Bone marrow (tissue), 2 donors: ENCODE measurements at regions not wholly inside any gene's neighbourhood (a gene's known extent, or its start where the extent isn't known, plus 50 kb on each side); places are given as distances from the start of the nearest gene placed in this dataset.

ENCODE experiments used
- DNase-seq, 2 donors: peaks; one replicate each; lab custom pipeline; 2025; lab: John Stamatoyannopoulos, UW

- DNase-seq: no peak
These were observed 715.7 kb downstream of the DIAPH3 start for GRCh38 chr13:59447846-59448620.

DNA sequence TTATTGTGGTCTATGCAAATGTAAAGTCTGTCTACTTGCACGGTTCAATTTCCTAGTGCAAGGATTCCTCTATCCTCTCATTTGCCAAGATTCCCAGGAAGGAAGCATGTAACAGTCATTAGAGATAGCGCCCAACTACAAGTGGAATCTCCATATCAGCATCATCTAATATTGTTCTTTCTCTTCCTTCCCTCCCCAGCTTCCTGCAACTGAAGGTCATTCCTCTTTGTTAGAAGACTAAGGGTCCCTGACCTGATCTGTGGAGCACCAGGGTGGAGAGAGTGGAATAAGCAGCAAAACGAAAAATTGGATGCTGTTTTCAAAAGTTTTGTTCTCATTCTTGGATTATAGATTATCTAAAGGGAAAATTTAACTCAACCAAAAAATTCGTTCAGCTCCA lies 714.0 kb downstream of the DIAPH3 start:
- no peak for DNase-seq

GRCh38 chr13:59450229-59450628 lies 713.5 kb downstream of the DIAPH3 start:
- no peak for DNase-seq

GRCh38 chr13:59451236-59451635 lies 712.5 kb downstream of the DIAPH3 start:
- no peak for DNase-seq

DNA sequence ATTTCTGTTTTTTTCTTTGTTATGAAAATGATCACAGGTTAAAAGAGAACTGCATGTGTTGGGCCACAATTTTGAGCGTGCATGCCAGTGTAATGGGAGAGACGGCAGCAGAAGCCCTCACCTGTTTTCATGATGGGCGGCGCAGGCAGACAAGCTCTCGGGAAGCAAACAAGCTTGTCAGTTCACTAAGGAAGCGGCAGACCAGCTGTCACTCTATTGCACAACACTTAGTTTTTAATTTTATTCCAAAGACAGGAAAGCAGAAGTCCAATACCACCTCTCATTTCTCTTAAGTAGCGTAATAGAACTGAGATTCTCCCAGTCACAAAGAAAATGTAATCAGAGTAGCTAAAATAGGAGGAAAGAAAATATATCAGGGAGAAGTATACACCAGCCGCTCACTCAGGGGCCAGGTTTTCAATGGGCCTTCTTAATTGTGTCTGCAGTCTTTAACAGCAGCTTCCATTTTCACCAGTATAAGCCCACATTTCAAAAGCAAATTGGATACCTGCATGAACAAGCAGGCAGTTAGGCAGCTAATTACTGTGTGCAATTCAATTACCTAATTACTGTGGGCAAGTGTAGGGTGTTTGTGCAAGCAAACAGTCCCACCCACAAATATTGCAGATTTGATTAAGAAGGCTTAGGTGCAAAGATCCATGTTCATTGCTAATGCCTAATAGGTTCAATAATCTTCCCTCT lies 711.4 kb downstream of the DIAPH3 start:
- DNase-seq: peak in 1 of 2 donors; percentile 76

DNA sequence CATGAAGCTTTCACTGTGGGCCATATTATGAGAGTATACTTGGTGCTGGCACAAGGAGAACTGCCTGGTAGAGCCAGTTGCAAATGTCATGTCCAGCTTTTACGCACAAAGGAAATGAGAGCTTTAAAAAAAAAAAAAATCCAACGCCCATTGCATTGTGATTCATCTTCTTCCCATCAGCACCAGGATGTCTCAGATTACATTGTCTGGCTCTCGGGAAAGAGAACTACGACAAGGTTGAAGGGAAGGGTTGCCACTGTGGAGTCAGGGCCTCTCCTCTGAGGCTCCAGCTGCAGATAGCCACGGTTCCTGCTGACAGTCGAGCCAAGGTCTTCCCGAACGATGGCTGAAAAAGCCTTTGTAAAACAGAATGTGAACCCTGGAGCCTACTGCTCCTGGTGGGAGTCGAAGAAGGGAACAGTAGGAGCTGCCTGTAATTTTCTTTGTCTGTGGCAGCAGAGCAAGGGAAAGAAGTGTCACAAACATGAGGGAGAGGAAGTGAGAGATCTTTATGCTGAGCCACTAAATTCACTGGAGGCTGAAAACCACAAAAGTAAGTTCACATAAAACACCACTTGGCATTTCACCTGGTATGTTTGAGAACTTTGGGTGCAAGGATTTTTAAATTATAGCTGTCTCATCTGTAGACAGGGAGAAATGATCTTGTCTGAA lies 704.7 kb downstream of the DIAPH3 start:
- peak in 1 of 2 donors; percentile 2 for DNase-seq

GRCh38 chr13:59459972-59460371 lies 703.8 kb downstream of the DIAPH3 start:
- no peak for DNase-seq

- no peak for DNase-seq
These were observed 702.3 kb downstream of the DIAPH3 start for GRCh38 chr13:59461411-59461810.

DNA sequence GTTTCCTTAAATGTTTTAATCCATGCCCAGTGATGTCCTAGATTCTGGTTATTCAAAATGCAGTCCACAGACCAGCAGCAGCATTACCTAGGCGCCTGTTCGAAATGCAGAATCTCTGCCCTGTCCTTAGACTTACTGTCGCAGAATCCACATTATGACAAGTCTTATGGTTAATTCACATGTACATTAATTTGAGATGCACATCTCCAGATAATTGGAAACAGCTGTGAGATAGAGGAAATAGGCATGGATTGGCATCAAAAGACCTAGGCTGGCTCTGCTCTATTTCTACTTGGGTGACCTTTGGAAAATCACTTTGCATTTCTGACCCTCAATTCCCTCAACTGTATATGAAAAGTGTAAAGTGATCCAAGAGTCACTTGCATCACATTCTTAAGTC lies 700.7 kb downstream of the DIAPH3 start:
- no peak for DNase-seq

DNA sequence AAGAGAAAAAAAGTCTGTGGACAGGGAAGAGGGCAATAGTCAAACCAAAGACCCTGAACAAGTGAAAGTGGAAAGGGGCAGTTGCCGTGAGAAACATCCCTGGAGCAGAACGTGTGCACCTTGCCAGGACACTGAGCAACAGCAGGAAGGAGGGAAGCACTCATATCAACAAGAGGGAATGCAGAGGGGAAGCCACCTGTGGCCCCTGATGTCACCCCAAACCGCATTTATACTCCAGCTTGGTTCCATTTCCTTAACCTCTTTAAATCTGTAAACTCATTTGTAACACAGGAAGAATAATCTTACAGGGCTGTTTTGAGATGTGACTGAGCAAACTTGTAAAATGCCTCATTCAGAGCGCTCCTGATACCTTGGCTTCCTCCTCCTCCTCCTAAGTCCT lies 698.8 kb downstream of the DIAPH3 start:
- no peak for DNase-seq

DNA sequence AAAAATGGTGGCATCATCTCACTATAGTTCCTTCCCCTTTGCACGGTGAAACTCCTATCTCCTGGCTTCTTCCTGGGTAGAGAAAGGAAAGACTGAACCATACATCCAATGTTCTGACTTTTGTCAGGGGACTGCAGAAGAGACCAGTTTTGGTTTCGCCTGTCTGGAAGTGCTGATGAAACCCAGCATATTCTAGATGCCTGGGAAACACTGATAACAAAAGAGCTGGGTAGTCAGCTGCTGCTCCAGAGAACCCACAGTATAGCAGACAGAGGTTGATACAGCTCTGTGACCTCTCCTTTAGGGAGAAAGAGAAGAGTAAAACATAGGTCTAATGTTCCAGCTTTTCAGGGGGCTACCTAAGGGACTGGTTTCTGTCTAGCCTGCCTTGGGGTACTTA lies 695.3 kb downstream of the DIAPH3 start:
- DNase-seq: no peak

DNA sequence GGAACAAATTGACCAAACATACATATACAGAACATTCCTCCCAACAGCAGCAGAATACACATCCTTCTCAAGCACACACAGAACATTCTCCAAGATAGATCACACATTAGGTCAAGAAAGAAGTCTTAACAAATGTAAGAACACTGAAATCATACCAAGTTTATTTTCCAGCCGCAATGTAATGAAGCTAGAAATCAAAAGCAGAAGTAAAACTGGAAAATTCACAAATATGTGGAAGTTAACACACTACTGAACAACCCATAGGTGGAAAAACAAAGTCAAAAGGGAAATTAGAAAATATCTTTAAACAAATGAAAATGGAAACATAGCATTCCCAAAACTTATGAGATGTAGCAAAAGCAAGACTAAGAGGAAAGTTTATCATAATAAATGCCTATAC lies 692.6 kb downstream of the DIAPH3 start:
- no peak for DNase-seq

DNA sequence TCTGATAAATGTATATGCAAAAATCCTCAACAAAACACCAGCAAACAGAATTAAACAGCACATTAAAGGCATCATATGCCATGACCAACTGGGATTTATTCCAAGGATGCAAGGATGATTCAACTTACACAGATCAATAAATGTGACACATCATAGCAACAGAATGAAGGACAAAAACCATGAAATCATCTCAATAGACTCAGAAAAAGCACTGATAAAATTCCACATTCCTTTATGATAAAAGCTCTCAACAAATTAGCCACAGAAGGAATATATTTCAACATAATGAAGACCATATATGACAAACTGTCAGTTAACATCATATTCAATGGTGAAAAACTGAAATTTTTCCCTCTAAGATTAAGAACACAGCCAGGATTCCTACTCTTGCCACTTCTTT lies 691.6 kb downstream of the DIAPH3 start:
- DNase-seq: no peak

- no peak for DNase-seq
These were observed 689.0 kb downstream of the DIAPH3 start for GRCh38 chr13:59474696-59475095.

- DNase-seq: no peak
These were observed 687.8 kb downstream of the DIAPH3 start for GRCh38 chr13:59475911-59476310.

DNA sequence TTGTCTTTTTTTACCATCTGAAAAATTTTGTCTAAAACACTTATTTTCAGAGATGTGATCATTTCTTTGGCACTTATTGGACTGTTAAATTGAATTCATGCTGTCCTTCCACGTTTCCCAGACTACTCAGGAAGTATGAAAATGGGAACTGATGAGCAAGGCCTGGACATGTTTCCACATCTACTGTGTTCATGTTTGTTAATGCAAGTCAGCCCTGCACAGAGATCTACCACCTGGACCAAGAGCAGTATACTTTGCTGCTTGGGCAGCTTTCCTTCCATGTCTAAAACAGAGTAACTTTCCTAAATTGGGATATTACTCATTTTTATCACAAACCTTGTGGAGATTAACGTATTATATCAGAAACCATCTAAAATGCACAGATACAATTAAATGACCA lies 687.4 kb downstream of the DIAPH3 start:
- DNase-seq: no peak

- no peak for DNase-seq
These were observed 686.7 kb downstream of the DIAPH3 start for GRCh38 chr13:59477011-59477410.

DNA sequence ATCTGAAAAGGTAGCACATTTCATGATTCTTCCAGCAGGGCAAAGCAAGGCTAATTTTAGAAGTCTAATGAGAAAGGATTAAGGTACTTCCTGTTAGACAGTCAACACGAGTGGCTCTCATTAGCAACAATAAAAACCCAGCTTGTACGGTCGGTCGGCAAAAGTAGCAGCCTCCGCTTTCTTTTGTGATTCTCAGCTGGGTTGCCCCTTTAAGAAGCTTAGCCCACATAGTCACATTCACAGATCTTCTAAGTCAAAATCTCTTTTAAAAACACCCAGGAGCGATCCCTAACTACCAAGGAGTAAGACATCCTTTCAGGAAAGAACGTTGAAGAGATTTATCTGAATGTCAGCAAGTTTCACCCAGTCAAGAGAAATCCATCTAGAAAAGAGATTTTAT lies 684.8 kb downstream of the DIAPH3 start:
- DNase-seq: no peak

- no peak for DNase-seq
These were observed 684.1 kb downstream of the DIAPH3 start for GRCh38 chr13:59479629-59480028.

DNA sequence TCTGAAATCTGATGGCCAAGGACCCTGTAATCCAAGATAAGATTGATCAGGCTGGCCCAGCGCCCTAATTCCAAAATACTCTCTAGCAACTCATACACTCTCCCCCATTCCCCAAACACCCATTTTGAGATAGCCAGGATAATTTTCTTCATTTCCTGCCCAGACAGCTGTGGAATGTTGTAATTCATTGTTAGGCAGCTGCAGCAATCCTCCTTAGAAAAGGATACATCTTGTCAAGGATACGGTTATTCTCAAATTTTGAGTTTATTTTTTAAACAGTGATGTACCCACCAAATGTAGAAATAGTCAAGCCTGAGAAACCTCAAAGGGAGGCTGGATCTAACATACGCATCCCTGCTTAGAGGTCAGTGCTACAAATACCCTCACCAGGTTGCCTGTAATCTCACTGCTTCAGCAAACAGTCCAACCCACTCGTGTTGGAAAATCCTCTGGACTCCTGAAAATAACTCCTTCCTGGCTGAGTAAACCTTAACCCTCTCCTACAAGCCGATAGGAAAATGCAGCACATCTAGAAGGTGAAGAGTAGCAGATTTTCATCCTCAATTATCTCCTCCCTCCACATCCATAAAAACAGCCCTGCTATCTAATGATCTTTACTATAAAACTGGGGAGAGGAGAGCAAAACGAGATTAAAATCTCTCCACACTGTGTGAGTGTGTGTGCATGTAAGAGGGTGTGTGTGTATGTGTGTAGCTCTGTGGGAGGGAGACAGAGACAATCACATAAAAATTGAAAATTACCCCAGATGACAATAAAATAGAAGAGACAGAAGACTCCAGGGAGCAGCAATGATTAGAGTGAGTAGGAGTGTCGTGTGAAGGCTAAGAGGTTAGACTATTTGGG lies 683.1 kb downstream of the DIAPH3 start:
- no peak for DNase-seq

DNA sequence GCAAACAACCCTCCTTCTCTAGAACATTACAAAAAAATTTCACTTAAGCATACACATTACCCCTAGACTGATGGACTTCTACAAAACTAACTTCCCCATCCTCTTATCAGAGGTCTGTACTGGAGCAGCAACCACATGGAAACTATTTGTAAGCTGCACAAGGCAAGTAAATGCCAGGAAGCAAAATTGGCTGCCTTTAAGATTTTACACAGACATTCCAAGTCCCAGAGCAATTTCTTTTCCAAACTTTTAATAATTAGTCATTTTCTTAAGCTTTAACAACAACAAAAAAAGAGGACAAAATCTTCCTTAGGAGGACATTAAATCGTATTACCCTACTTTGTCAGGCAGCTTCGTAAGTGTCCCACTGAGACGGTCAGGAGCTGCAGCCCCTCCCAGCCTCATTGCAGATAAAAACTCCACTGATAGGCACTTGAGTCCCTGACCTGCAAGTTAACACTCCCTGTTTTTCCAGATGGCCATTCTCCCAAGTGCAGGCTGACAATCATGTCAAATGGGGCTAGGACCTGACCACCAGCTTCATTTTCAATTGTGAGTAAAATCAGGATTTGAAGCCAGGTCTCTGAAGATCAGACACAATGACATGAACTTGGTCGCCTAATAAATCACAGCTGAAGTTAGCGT lies 680.1 kb downstream of the DIAPH3 start:
- DNase-seq: no peak

DNA sequence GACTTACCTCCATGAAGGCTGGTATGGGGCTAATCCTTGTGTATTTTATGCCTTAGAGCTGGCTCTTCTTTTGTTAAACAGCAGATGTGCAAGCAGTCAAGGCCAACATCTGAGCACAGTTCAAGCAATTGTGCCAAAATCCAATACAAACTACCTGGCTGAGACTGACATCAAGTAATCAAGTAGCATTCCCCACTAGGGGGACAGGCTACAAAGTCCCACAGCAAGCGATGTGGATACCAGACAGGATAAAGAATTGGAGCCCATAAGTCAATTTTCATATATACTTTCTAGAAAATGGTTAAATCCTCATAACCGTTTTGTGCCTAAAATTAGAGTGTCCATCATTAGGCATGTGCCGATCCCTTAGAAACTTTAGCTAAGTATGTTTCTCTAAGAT lies 675.8 kb downstream of the DIAPH3 start:
- no peak for DNase-seq
